GM11168 (cell line): ENCODE measurements at regions not wholly inside any gene's neighbourhood (a gene's known extent, or its start where the extent isn't known, plus 50 kb on each side); places are given as distances from the start of the nearest gene placed in this dataset.
"Not testable (repeated sequence)": the region's sequence is repeated elsewhere in the genome, so short reads cannot be mapped to it uniquely, and the experiment has no call there.

ENCODE experiments used
- in situ Hi-C: fragments of 300-500 bp; cut with MboI; formaldehyde crosslinking; loops from one replicate; pipeline ENCODE4 v1.12.0; 2022; ENCODE audit warnings: low sequenced_read_pairs; ENCODE audit not compliant: unreplicated experiment

- in situ Hi-C loops: no loop called here
These were observed 103.3 kb upstream of the CIBAR2 start for GRCh38 chr16:85215478-85216118.

- in situ Hi-C loops: no loop called here
These were observed 104.5 kb upstream of the CIBAR2 start for GRCh38 chr16:85216522-85217375.

- in situ Hi-C loops: loop anchor here (10.0 kb wide), 1 partner anchor 275 kb away; no protein-coding TSS in a partner anchor
These were observed 108.0 kb upstream of the CIBAR2 start for GRCh38 chr16:85220125-85220839.

- in situ Hi-C loops: loop anchor here (10.0 kb wide), 1 partner anchor 276 kb away; no protein-coding TSS in a partner anchor
These were observed 108.9 kb upstream of the CIBAR2 start for GRCh38 chr16:85220964-85221731.

GRCh38 chr16:85221771-85222154 is 109.5 kb upstream of the CIBAR2 start:
- in situ Hi-C loops: loop anchor here (10.0 kb wide), 1 partner anchor 277 kb away; no protein-coding TSS in a partner anchor

GRCh38 chr16:85222155-85222863 is 110.0 kb upstream of the CIBAR2 start:
- in situ Hi-C loops: loop anchor here (10.0 kb wide), 1 partner anchor 278 kb away; no protein-coding TSS in a partner anchor

- in situ Hi-C loops: loop anchor here (10.0 kb wide), 1 partner anchor 280 kb away; no protein-coding TSS in a partner anchor
These were observed 113.0 kb upstream of the CIBAR2 start for GRCh38 chr16:85225257-85225656.

GRCh38 chr16:85225721-85226120 is 113.4 kb upstream of the CIBAR2 start:
- in situ Hi-C loops: loop anchor here (10.0 kb wide), 1 partner anchor 281 kb away; no protein-coding TSS in a partner anchor

- in situ Hi-C loops: loop anchor here (10.0 kb wide), 1 partner anchor 283 kb away; no protein-coding TSS in a partner anchor
These were observed 115.0 kb upstream of the CIBAR2 start for GRCh38 chr16:85227084-85227945.

GRCh38 chr16:85227946-85228862 is 115.9 kb upstream of the CIBAR2 start:
- in situ Hi-C loops: loop anchor here (10.0 kb wide), 1 partner anchor 283 kb away; no protein-coding TSS in a partner anchor

GRCh38 chr16:85228970-85229430 is 116.7 kb upstream of the CIBAR2 start:
- in situ Hi-C loops: loop anchor here (10.0 kb wide), 1 partner anchor 284 kb away; no protein-coding TSS in a partner anchor

GRCh38 chr16:85229869-85230462 is 117.7 kb upstream of the CIBAR2 start:
- in situ Hi-C loops: loop anchor here (10.0 kb wide), 1 partner anchor 285 kb away; no protein-coding TSS in a partner anchor

GRCh38 chr16:85230764-85231383 is 118.6 kb upstream of the CIBAR2 start:
- in situ Hi-C loops: not testable (repeated sequence)

GRCh38 chr16:85231959-85232358 is 119.7 kb upstream of the CIBAR2 start:
- in situ Hi-C loops: no loop called here

GRCh38 chr16:85232369-85233142 is 120.3 kb upstream of the CIBAR2 start:
- in situ Hi-C loops: no loop called here
